ENCODE measurements at regions not wholly inside any gene's neighbourhood (a gene's known extent, or its start where the extent isn't known, plus 50 kb on each side); places are given as distances from the start of the nearest gene placed in this dataset.

- intact Hi-C loops (cut with micrococcal nuclease), result no loop called here
- TF ChIP-seq CTCF (IDR thresholded peaks at IDR 0.05), result no peak
These were observed 339.8 kb upstream of the ARRDC3 start for GRCh38 chr5:91722736-91723467.

GRCh38 chr5:91712718-91713117 lies 329.6 kb upstream of the ARRDC3 start:
- Mint-ChIP-seq H3K4me1 (no peaks in the 10 kb centered on the region), H3K9me3 (peaks cover 5 to 8% of the 10 kb centered on the region in 2 donors), H3K27ac (no peak overlapping the region), H3K36me3 (no peaks in the 10 kb centered on the region), H3K4me3 (no peak overlapping the region), H3K27me3 (ENCODE audit: low read depth in 2 of 2) (no peaks in the 10 kb centered on the region)
- H3K27ac ChIP-seq (ENCODE audit: low read length), result no peak overlapping the region
- DNase-seq (no peak), ATAC-seq (no peak)
- H3K9me3 ChIP-seq (ENCODE audit: control insufficient read depth, insufficient read depth, low read length), result no peaks in the 10 kb centered on the region
- H3K4me1 ChIP-seq (ENCODE audit: control insufficient read depth, insufficient read depth, low read length), result no peaks in the 10 kb centered on the region
- H3K4me3 ChIP-seq (ENCODE audit: low read length), result no peak overlapping the region
- no peak for TF ChIP-seq CTCF (IDR thresholded peaks at IDR 0.05)
- H3K27me3 ChIP-seq (ENCODE audit: control insufficient read depth, insufficient read depth, low read length), result no peaks in the 10 kb centered on the region
- H3K36me3 ChIP-seq (ENCODE audit: control insufficient read depth, insufficient read depth, low read length), result no peaks in the 10 kb centered on the region
- intact Hi-C loops (cut with micrococcal nuclease), result no loop called here

More at GRCh38 chr5:91722736-91723467, 339.8 kb upstream of the ARRDC3 start:
- Mint-ChIP-seq H3K36me3 (no peaks in the 10 kb centered on the region), H3K9me3 (peaks cover 5 to 8% of the 10 kb centered on the region in 2 donors), H3K4me1 (no peaks in the 10 kb centered on the region), H3K27ac (no peak overlapping the region), H3K27me3 (ENCODE audit: low read depth in 2 of 2) (no peaks in the 10 kb centered on the region), H3K4me3 (no peak overlapping the region)
- DNase-seq, result no peak
- H3K27ac ChIP-seq (ENCODE audit: low read length), result no peak overlapping the region
- 87% methylated on average over 4 of the region's 8 CpGs for WGBS (ENCODE audit: insufficient coverage)
- H3K9me3 ChIP-seq (ENCODE audit: control insufficient read depth, insufficient read depth, low read length), result no peaks in the 10 kb centered on the region
- H3K4me3 ChIP-seq (ENCODE audit: low read length), result no peak overlapping the region
- ATAC-seq, result no peak
- no peaks in the 10 kb centered on the region for H3K36me3 ChIP-seq (ENCODE audit: control insufficient read depth, insufficient read depth, low read length)
- no peaks in the 10 kb centered on the region for H3K27me3 ChIP-seq (ENCODE audit: control insufficient read depth, insufficient read depth, low read length)
- H3K4me1 ChIP-seq (ENCODE audit: control insufficient read depth, insufficient read depth, low read length), result no peaks in the 10 kb centered on the region

DNA sequence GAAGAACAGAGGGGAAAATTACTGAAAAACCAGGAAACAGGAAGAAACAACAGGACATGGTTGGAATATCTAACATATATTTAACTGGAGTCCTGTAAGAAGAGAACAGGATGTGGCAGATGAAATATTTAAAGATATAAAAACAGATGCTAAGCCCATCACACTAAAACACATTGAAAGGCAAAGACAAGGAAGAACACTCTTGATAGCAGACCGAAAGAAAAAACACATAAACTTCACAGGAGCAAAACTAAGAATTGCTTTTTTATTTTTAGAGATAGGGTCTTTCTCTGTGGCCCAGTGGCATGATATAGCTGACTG lies 324.4 kb upstream of the ARRDC3 start:
- no peaks in the 10 kb centered on the region for H3K27me3 ChIP-seq (ENCODE audit: control insufficient read depth, insufficient read depth, low read length)
- intact Hi-C loops (cut with micrococcal nuclease), result no loop called here
- H3K36me3 ChIP-seq (ENCODE audit: control insufficient read depth, insufficient read depth, low read length), result no peaks in the 10 kb centered on the region
- H3K27ac ChIP-seq (ENCODE audit: low read length), result no peak overlapping the region
- DNase-seq, result no peak
- H3K9me3 ChIP-seq (ENCODE audit: control insufficient read depth, insufficient read depth, low read length), result no peaks in the 10 kb centered on the region
- H3K9me3 Mint-ChIP-seq, result peaks cover 9 to 16% of the 10 kb centered on the region in 2 donors
- no peak for ATAC-seq
- no peaks in the 10 kb centered on the region for H3K4me1 ChIP-seq (ENCODE audit: control insufficient read depth, insufficient read depth, low read length)
- H3K4me1 Mint-ChIP-seq, result no peaks in the 10 kb centered on the region
- no peaks in the 10 kb centered on the region for H3K36me3 Mint-ChIP-seq
- no peak overlapping the region for H3K4me3 Mint-ChIP-seq
- TF ChIP-seq CTCF (IDR thresholded peaks at IDR 0.05), result no peak
- no peak overlapping the region for H3K4me3 ChIP-seq (ENCODE audit: low read length)
- H3K27ac Mint-ChIP-seq, result no peak overlapping the region
- no peaks in the 10 kb centered on the region for H3K27me3 Mint-ChIP-seq (ENCODE audit: low read depth in 2 of 2)
- WGBS (ENCODE audit: insufficient coverage), result 80% methylated on average over 1 of the region's 1 CpG
